GM12865 (cell line): ENCODE measurements at regions not wholly inside any gene's neighbourhood (a gene's known extent, or its start where the extent isn't known, plus 50 kb on each side); places are given as distances from the start of the nearest gene placed in this dataset.

ENCODE experiments used
- DNase-seq: peaks from one replicate; pipeline ENCODE4 v3.0.0; 2010; ENCODE audit warnings: low read depth
- H3K4me3 ChIP-seq: 2 replicates; pipeline ENCODE4 v1.5.1; 2011; ENCODE audit warnings: mild to moderate bottlenecking, low read depth, low read length, control low read depth
- CTCF ChIP-seq: IDR thresholded peaks from 2 replicates; pipeline ENCODE4 v1.5.1; 2011; ENCODE audit warnings: low read length, control low read depth, low read depth, inconsistent platforms; ENCODE audit not compliant: insufficient read depth; ENCODE audit errors: missing control alignments

GRCh38 chr1:25163986-25164385, 68.3 kb downstream of the SYF2 start:
- H3K4me3 ChIP-seq: no peak overlapping the region
- no peak for TF ChIP-seq CTCF
- DNase-seq: no peak

GRCh38 chr1:25161981-25162380, 70.3 kb downstream of the SYF2 start:
- no peak for TF ChIP-seq CTCF
- no peak for DNase-seq
- no peak overlapping the region for H3K4me3 ChIP-seq

GRCh38 chr1:25157846-25158245, 74.5 kb downstream of the SYF2 start:
- no peak for DNase-seq
- TF ChIP-seq CTCF: no peak
- no peak overlapping the region for H3K4me3 ChIP-seq

- no peak overlapping the region for H3K4me3 ChIP-seq
- no peak for TF ChIP-seq CTCF
- DNase-seq: no peak
Observed at GRCh38 chr1:25150985-25151495, 81.3 kb downstream of the SYF2 start.

GRCh38 chr1:25148673-25149300, 83.5 kb downstream of the SYF2 start:
- no peak overlapping the region for H3K4me3 ChIP-seq
- peak; percentile 74 for TF ChIP-seq CTCF
- DNase-seq: peak; percentile 69

- no peak for DNase-seq
- TF ChIP-seq CTCF: no peak
- H3K4me3 ChIP-seq: no peak overlapping the region
Observed at GRCh38 chr1:25146451-25146855, 85.8 kb downstream of the SYF2 start.
